Endothelial cell of umbilical vein (primary cell): ENCODE measurements at regions not wholly inside any gene's neighbourhood (a gene's known extent, or its start where the extent isn't known, plus 50 kb on each side); places are given as distances from the start of the nearest gene placed in this dataset.

ENCODE experiments used
- BruUV-seq: library from RNA; stranded (reverse); fragments of 400-500 nt; replicated peaks from 2 replicates; lab custom pipeline; 2021; lab: Mats Ljungman, UMichigan
- CTCF ChIA-PET: fragments of 300-600, 350-600 bp; sonication (Branson Sonifier 250); formaldehyde crosslinking; loops from one replicate; lab custom pipeline; 2021; ENCODE audit warnings: antibody characterized with exemption, inconsistent platforms; lab: Charles Lee
- POLR2A ChIA-PET: fragments of 300-600, 350-600 bp; sonication (Branson Sonifier 250); formaldehyde crosslinking; loops from one replicate; lab custom pipeline; 2021; ENCODE audit warnings: antibody characterized with exemption, inconsistent platforms; lab: Charles Lee
- DNase-seq: peaks from one replicate; pipeline ENCODE4 v3.0.0-alpha.2; 2011; ENCODE audit warnings: low read depth, low spot score
- FAIRE-seq: peaks from 2 replicates; lab custom pipeline; 2011; peaks lifted over from hg19 to GRCh38; lab: Jason Lieb, UNC
- H2AFZ ChIP-seq: 2 replicates; pipeline ENCODE4 v1.6.0; 2012; ENCODE audit warnings: low read depth, low read length, control low read depth, inconsistent platforms
- H3K27ac ChIP-seq: 2 replicates; pipeline ENCODE4 v1.5.1; 2011; ENCODE audit warnings: low read depth, mild to moderate bottlenecking, control low read depth, low read length, moderate library complexity; ENCODE audit not compliant: insufficient read depth
- H3K27me3 ChIP-seq, 2 experiments: 2 replicates each; pipeline versions ENCODE4 v1.6.0 to v1.6.1; 2011; ENCODE audit warnings: low read length in 2 of 2, mixed read lengths in 1 of 2; ENCODE audit not compliant: control insufficient read depth in 2 of 2, insufficient read depth in 2 of 2
- H3K36me3 ChIP-seq, 2 experiments: 2 replicates in 1 of 2; 3 replicates in 1 of 2; pipeline ENCODE4 v1.5.1; 2011; ENCODE audit warnings: low read length in 2 of 2, mild to moderate bottlenecking in 1 of 2, moderate library complexity in 1 of 2; ENCODE audit not compliant: control insufficient read depth in 2 of 2, insufficient read depth in 2 of 2; ENCODE audit errors: extremely low read depth in 1 of 2
- H3K4me1 ChIP-seq: 3 replicates; pipeline ENCODE4 v1.5.1; 2011; ENCODE audit warnings: mild to moderate bottlenecking, low read length; ENCODE audit not compliant: control insufficient read depth, insufficient read depth; ENCODE audit errors: extremely low read depth
- H3K4me2 ChIP-seq: 2 replicates; pipeline ENCODE4 v1.6.1; 2011; ENCODE audit warnings: low read length, control low read depth, mixed read lengths; ENCODE audit not compliant: insufficient read depth
- H3K4me3 ChIP-seq, 3 experiments: fragments of 200-600 bp in 1 of 3; sonication (generic), shearing (Covaris generic) in 1 of 3; replicated peaks in 1 of 3; 2 replicates each; pipeline ENCODE4 v1.5.1; 2011 to 2016; ENCODE audit warnings: control low read depth in 3 of 3, low read length in 3 of 3, mild to moderate bottlenecking in 2 of 3, inconsistent platforms in 1 of 3, low read depth in 1 of 3, moderate library complexity in 1 of 3; ENCODE audit not compliant: insufficient read depth in 1 of 3
- H3K79me2 ChIP-seq: 2 replicates; pipeline ENCODE4 v1.6.0; 2012; ENCODE audit warnings: low read length, inconsistent platforms; ENCODE audit not compliant: control insufficient read depth, insufficient read depth
- H3K9ac ChIP-seq: replicated peaks from 2 replicates; pipeline ENCODE3; 2011; ENCODE audit warnings: low read length, control low read depth; ENCODE audit not compliant: insufficient read depth; ENCODE audit errors: extremely low read depth
- H3K9me1 ChIP-seq: replicated peaks from 3 replicates; pipeline ENCODE4 v1.6.0; 2011; ENCODE audit warnings: mild to moderate bottlenecking, low read length; ENCODE audit not compliant: control insufficient read depth, insufficient read depth; ENCODE audit errors: extremely low read depth
- H3K9me3 ChIP-seq: replicated peaks from 2 replicates; pipeline ENCODE4 v1.5.1; 2012; ENCODE audit warnings: low read length, inconsistent platforms; ENCODE audit not compliant: control insufficient read depth, insufficient read depth
- H4K20me1 ChIP-seq: replicated peaks from 2 replicates; pipeline ENCODE3; 2011; ENCODE audit warnings: mild to moderate bottlenecking, low read length; ENCODE audit not compliant: control insufficient read depth, insufficient read depth; ENCODE audit errors: extremely low read depth
- CTCF ChIP-seq, 2 donors: IDR thresholded peaks; 1 replicate in 1 of 2; 2 replicates in 1 of 2; pipeline ENCODE4 v1.5.1; 2011; ENCODE audit warnings: low read length in 2 of 2, mild to moderate bottlenecking in 2 of 2, moderate library complexity in 2 of 2, control low read depth in 1 of 2, inconsistent platforms in 1 of 2, low read depth in 1 of 2; ENCODE audit not compliant: insufficient read depth in 1 of 2; ENCODE audit errors: extremely low read depth in 1 of 2
- EZH2 ChIP-seq: IDR thresholded peaks from 2 replicates; pipeline ENCODE4 v1.6.1; 2012; ENCODE audit warnings: borderline replicate concordance, low read depth, mild to moderate bottlenecking, moderate library complexity, low read length, inconsistent platforms; ENCODE audit not compliant: severe bottlenecking
- FOS ChIP-seq: IDR thresholded peaks from 2 replicates; pipeline ENCODE4 v1.6.1; 2011; ENCODE audit warnings: mild to moderate bottlenecking, low read length, moderate library complexity, borderline replicate concordance; ENCODE audit not compliant: insufficient read depth
- MAX ChIP-seq: IDR thresholded peaks from 2 replicates; pipeline ENCODE4 v1.6.1; 2011; ENCODE audit not compliant: insufficient read depth, insufficient read length
- POLR2A ChIP-seq: IDR thresholded peaks from 2 replicates; pipeline ENCODE4 v1.6.1; 2012; ENCODE audit warnings: low read depth, mild to moderate bottlenecking, control low read depth, low read length
- POLR2AphosphoS5 ChIP-seq: IDR thresholded peaks from 2 replicates; pipeline ENCODE4 v1.6.1; 2012; ENCODE audit warnings: low read depth, mild to moderate bottlenecking, control low read depth, low read length, moderate library complexity; ENCODE audit not compliant: insufficient read depth
- dilution Hi-C: fragments of 300-500 bp; cut with MboI; formaldehyde crosslinking; loops from one replicate; pipeline ENCODE4 v1.15.0; 2019; ENCODE audit warnings: low sequenced_read_pairs; ENCODE audit not compliant: extremely low pct_ligation_motif_present
- intact Hi-C: fragments of 100-400 bp; cut with micrococcal nuclease; formaldehyde crosslinking; loops from one replicate; pipeline ENCODE4 v1.10.0; 2022

GRCh38 chr19:14315433-14315832, 65.8 kb upstream of the ADGRE5 start:
- TF ChIP-seq EZH2 (no peak), CTCF (IDR thresholded peaks at IDR 0.05; ENCODE audit: extremely low read depth in 1 of 2, insufficient read depth in 1 of 2, low read depth in 1 of 2, low read length in 2 of 2) (peak in 1 of 2 donors; percentile 8)
- H3K4me1 ChIP-seq, result no peaks in the 10 kb centered on the region
- POLR2A ChIA-PET, result no interaction called here
- no peak overlapping the region for H3K4me3 ChIP-seq
- no peak overlapping the region for H3K4me2 ChIP-seq
- dilution Hi-C loops (no loop called here), intact Hi-C loops (no loop called here)
- no peaks in the 10 kb centered on the region for H3K36me3 ChIP-seq
- DNase-seq (no peak), FAIRE-seq (no peak)
- H3K9me1 ChIP-seq, result no peaks in the 10 kb centered on the region
- no peaks in the 10 kb centered on the region for H4K20me1 ChIP-seq
- no peaks in the 10 kb centered on the region for H3K79me2 ChIP-seq
- H3K27ac ChIP-seq, result no peak overlapping the region
- no peak overlapping the region for H2AFZ ChIP-seq
- no peak overlapping the region for H3K9ac ChIP-seq
- BruUV-seq, result no TSS peak
- no peaks in the 10 kb centered on the region for H3K9me3 ChIP-seq
- CTCF ChIA-PET, result interaction anchor here (1.3 kb wide), 1 partner anchor 98 kb away, joined by 4 read pairs; no protein-coding TSS in a partner anchor
- no peaks in the 10 kb centered on the region for H3K27me3 ChIP-seq

- H3K9me3 ChIP-seq, result no peaks in the 10 kb centered on the region
- intact Hi-C loops (no loop called here), dilution Hi-C loops (no loop called here)
- ChIA-PET CTCF (no interaction called here), POLR2A (no interaction called here)
- H4K20me1 ChIP-seq, result no peaks in the 10 kb centered on the region
- H3K4me2 ChIP-seq, result no peak overlapping the region
- H3K27me3 ChIP-seq, result no peaks in the 10 kb centered on the region
- H3K4me1 ChIP-seq, result no peaks in the 10 kb centered on the region
- BruUV-seq, result no TSS peak
- no peak overlapping the region for H3K9ac ChIP-seq
- TF ChIP-seq POLR2A, result no peak
- no peak for TF ChIP-seq POLR2AphosphoS5
- TF ChIP-seq EZH2, result no peak
- TF ChIP-seq CTCF (IDR thresholded peaks at IDR 0.05; ENCODE audit: extremely low read depth in 1 of 2, insufficient read depth in 1 of 2, low read depth in 1 of 2, low read length in 2 of 2), result no peak
- no peak for TF ChIP-seq FOS
- TF ChIP-seq MAX, result no peak
- FAIRE-seq, result no peak
- H3K27ac ChIP-seq, result no peak overlapping the region
- no peaks in the 10 kb centered on the region for H3K36me3 ChIP-seq
- H3K9me1 ChIP-seq, result no peaks in the 10 kb centered on the region
- H2AFZ ChIP-seq, result no peak overlapping the region
- no peak for DNase-seq
- H3K4me3 ChIP-seq, result no peak overlapping the region
- H3K79me2 ChIP-seq, result no peaks in the 10 kb centered on the region
These were observed 71.2 kb upstream of the ADGRE5 start for GRCh38 chr19:14310055-14310454.
